NCI-H2029 (cell line): ENCODE measurements at regions not wholly inside any gene's neighbourhood (a gene's known extent, or its start where the extent isn't known, plus 50 kb on each side); places are given as distances from the start of the nearest gene placed in this dataset.

Source experiments
- DNase-seq: peaks from one replicate; lab custom pipeline; 2025; lab: John Stamatoyannopoulos, UW

DNA sequence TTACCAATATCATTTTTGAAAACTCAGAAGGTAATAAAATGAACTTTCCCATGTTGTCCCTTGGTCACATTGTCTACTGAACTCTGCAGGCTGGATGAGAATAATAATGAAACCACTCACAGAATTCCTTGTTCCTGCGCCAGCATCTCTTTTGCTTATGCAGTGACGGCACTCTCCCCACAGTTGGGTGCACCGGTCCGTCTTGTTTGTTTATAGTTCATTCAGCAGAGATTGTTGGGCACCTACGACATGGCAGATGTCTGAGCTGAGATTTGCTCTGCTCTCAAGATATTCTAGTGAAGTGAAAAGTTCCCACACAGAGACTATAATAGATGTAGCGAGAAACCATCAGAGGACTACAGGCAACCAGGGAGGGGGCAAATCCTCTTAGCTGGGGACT lies 375.7 kb upstream of the CDH11 start:
- DNase-seq: no peak

DNA sequence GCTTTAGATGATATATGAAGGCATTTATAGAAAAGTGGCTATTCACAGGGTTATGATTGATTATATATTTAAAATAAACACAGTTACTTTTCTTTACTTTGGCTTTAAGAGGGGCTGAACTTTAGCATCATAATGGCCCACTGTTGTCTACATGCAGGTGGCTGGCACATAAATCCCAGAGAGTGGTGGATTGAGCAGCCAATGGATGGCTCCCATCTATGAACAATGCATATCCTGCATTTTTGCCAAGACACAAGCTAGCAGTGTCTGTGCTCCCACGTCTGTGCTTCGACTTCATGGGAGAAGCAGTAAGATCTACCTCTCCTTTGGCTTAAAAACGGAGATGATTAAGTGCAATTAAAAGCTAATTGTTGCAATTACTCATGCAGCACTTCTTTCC lies 373.2 kb upstream of the CDH11 start:
- no peak for DNase-seq

DNA sequence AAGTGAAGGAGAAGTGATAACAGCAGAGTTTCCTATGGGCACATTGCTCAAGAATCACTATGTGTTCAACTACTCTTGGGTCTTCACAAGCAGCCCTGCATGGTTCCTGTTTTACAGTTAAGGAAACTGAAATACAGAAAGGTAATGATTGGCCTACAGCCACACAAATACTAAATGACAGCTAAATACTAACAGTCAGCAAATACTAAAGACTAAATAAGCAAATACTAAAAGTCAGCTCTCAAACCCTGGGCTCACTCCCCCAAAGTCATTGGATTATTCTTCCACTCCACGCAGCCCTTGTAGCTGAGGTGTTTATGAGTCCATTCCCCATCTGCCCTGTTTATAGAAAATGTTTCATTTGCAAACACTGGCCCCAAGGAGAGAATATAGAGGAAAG lies 372.7 kb upstream of the CDH11 start:
- DNase-seq: no peak

GRCh38 chr16:65494080-65494479 lies 372.2 kb upstream of the CDH11 start:
- no peak for DNase-seq

GRCh38 chr16:65490286-65490685 lies 368.4 kb upstream of the CDH11 start:
- DNase-seq: no peak

DNA sequence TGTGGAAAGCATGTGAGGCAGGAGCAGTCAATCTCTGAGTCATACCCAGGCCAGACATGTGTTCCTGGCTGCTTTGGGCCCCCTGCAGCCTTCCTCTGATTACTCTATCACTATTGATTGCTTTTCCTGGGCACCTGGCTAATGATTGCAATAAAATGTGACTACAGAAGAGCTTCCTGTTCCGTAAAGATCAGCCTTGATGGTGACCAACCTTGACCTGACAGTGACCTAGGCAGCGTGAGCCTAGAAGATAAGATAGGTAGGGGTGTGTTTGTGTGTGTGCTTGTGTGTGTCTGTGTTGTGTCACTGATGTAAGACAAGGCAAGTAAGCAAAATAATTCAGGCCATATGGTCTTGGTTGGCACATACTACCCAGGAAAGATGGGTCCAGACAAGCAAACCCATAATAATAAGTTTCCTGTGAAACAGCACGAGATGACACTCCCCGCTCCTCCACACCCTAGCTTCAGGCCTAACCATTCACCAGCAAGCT lies 367.7 kb upstream of the CDH11 start:
- DNase-seq: no peak

GRCh38 chr16:65487231-65487630 lies 365.4 kb upstream of the CDH11 start:
- DNase-seq: no peak

DNA sequence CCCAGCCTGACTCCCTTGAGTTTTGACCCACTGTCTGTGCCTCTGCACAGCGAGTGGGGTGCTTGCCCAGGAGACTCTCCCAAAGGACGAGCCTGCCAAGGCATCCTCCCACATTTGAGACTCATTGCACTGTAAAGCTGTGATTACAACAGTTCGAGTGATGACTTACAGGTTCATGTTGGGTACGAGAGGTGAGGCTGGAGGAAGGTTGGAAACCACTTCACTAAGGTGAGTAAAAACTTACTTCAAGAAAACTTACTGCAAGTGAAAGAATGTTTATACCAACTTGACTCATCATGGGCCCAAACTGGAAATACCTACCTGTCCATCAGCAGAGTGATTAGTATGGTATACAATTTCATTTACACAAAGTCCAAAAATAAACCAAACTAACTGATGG lies 360.1 kb upstream of the CDH11 start:
- DNase-seq: no peak

GRCh38 chr16:65480281-65481091 lies 358.6 kb upstream of the CDH11 start:
- no peak for DNase-seq

DNA sequence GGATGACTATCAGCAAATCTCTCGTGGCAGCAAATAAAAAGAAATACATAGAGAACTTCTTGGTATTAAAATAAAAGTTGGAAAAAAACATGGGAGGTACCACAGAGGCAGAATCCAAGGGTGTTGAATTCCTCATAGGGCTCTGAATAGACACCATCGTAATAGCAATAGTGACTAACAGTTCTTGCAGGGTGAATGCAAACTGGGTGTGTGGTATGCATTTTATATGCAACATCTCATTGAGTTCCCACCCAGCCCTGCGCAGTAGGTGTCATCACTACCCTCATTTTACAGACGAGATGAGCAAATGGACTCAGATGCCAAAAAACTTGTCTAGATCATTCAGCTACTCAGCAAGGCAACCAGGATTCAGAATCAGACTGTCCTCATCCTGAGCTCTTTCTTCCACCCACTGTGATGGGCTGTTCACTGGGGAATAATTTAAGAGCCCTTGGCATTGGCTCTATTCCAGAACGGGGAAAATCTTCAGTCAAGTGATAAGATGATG lies 354.6 kb upstream of the CDH11 start:
- no peak for DNase-seq

- no peak for DNase-seq
These were observed 351.8 kb upstream of the CDH11 start for GRCh38 chr16:65473699-65474098.

DNA sequence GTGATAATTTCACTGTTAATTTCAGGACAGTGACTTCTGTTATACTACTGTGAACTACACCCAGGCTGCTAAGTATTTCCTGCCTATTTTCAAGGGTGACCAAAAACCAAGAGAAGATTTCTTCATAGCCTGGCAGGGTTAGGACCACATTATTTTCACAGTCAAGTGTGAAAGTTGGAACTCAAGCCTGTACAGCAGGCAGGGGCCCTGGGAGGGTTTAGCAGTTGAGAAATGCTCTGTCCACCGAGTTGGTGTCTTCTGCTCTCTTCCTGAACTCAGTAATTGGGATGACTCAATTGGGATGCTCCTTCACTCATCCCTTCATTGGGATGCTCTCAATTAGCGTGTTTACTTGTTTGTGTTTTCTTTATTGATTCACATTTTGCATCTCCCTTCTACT lies 347.3 kb upstream of the CDH11 start:
- no peak for DNase-seq

DNA sequence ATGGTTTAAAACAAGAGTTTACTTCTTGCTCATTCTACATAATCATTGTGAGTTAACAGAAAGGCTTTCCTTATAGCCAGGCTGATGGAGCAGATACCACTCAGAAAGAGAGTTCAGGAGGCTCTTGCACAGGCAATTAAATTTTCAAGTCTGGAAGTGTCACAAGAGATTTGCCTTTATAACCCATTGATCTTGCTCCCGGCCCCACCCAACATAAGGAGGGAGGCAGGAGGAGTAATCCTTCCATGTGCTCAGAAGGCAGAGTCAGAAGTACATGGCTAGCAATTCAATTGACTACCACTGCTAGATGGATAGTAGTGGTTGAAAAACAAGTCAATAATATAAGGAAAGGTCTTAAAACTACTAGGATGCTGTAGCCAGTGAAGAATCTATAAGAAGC lies 346.3 kb upstream of the CDH11 start:
- no peak for DNase-seq

GRCh38 chr16:65463652-65464260 lies 341.9 kb upstream of the CDH11 start:
- DNase-seq: no peak

- DNase-seq: no peak
These were observed 335.2 kb upstream of the CDH11 start for GRCh38 chr16:65457084-65457483.

- no peak for DNase-seq
These were observed 333.9 kb upstream of the CDH11 start for GRCh38 chr16:65455761-65456160.

DNA sequence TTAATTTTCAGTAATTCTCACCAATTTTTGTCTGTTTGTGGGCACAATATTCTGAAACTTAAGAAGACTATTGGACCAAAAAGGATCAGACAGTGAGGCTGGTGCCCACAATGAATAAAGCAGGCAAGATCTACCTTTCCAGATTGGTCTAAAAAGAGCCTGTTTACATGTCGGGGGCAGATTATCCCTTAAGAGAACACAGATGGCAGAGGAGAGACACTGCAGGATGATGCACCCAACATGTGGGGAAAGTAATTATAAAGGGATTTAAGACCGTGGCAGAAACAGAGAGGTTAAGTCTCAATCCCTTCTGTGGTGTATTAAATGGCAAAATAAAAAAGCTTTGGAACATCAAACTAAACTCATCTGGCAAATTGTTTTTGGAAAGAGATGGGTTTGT lies 331.8 kb upstream of the CDH11 start:
- DNase-seq: no peak

DNA sequence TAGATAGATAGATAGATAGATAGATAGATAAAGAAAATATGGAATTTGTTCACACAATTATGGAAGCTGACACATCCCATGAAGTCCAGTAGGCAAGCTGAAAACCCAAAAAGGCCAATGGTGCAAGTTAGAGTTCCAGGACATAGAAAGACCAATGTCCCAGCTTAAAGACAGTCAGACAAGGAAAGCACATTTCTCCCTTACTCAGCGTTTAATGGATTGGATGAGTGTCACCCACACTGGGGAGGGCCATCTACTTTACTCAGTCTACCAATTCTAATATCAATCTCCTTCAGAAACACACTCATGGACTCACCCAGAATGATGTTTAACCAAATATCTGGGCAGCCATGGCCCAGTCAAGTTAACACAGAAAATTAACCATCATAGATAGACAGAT lies 327.7 kb upstream of the CDH11 start:
- DNase-seq: no peak

DNA sequence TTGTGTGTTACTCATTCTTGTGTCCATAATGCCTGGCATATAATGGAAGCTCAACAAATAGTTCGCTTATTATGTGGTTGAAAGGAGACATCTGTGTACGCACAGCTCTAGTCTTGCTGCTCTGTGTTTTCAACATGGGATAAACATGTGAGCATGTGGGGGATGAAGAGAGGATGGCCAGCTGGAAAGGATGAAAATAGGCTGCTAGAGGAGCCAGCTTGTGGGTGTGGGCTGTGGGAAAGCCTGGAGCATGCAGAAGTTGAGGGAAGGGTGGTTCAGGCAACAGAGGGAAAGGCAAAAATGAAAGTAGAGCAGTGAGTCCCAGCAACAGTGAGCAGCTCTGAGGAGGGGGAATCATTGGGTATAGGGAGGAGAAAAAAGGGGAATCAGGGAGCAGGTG lies 324.6 kb upstream of the CDH11 start:
- DNase-seq: no peak

- DNase-seq: no peak
These were observed 323.7 kb upstream of the CDH11 start for GRCh38 chr16:65445313-65446260.

- DNase-seq: no peak
These were observed 319.6 kb upstream of the CDH11 start for GRCh38 chr16:65441501-65441900.

GRCh38 chr16:65429504-65430181 lies 307.8 kb upstream of the CDH11 start:
- DNase-seq: no peak
